ENCODE measurements at regions not wholly inside any gene's neighbourhood (a gene's known extent, or its start where the extent isn't known, plus 50 kb on each side); places are given as distances from the start of the nearest gene placed in this dataset.

DNA sequence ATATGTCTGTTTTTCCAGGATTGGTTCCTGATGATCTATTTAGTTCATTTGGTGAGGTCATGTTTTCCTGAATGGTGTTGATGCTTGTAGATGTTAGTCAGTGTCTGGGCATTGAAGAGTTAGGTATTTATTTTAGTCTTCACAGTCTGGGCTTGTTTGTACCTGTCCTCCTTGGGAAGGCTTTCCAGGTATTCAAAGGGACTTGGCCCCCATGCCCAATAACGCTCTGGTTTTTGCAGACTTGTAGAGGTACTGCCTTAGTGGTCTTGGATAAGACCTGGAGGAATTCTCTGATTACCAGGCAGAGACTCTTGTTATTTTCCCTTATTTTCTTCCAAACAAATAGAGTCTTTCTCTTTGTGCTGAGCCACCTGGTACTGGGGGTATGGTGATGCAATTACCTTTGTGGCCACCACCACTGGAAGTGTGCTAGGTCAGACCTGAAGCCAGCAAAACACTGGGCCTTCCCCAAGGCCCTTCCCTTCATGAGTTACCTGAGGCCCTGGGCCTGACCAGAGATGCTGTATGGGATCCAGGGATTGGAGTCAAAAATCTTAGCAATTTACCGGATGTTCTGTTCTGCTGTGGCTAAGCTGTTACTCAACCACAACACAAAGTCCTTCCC, 63.3 kb upstream of the RXFP1 start:
- no peak for DNase-seq (ENCODE audit: low read depth)
- H3K4me3 ChIP-seq (ENCODE audit: low read depth, low read length), result no peak overlapping the region
- TF ChIP-seq, protein P1, sequence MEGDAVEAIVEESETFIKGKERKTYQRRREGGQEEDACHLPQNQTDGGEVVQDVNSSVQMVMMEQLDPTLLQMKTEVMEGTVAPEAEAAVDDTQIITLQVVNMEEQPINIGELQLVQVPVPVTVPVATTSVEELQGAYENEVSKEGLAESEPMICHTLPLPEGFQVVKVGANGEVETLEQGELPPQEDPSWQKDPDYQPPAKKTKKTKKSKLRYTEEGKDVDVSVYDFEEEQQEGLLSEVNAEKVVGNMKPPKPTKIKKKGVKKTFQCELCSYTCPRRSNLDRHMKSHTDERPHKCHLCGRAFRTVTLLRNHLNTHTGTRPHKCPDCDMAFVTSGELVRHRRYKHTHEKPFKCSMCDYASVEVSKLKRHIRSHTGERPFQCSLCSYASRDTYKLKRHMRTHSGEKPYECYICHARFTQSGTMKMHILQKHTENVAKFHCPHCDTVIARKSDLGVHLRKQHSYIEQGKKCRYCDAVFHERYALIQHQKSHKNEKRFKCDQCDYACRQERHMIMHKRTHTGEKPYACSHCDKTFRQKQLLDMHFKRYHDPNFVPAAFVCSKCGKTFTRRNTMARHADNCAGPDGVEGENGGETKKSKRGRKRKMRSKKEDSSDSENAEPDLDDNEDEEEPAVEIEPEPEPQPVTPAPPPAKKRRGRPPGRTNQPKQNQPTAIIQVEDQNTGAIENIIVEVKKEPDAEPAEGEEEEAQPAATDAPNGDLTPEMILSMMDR (IDR thresholded peaks at IDR 0.05; ENCODE audit: insufficient read depth, low read depth, low read length, missing control alignments), result no peak

DNA sequence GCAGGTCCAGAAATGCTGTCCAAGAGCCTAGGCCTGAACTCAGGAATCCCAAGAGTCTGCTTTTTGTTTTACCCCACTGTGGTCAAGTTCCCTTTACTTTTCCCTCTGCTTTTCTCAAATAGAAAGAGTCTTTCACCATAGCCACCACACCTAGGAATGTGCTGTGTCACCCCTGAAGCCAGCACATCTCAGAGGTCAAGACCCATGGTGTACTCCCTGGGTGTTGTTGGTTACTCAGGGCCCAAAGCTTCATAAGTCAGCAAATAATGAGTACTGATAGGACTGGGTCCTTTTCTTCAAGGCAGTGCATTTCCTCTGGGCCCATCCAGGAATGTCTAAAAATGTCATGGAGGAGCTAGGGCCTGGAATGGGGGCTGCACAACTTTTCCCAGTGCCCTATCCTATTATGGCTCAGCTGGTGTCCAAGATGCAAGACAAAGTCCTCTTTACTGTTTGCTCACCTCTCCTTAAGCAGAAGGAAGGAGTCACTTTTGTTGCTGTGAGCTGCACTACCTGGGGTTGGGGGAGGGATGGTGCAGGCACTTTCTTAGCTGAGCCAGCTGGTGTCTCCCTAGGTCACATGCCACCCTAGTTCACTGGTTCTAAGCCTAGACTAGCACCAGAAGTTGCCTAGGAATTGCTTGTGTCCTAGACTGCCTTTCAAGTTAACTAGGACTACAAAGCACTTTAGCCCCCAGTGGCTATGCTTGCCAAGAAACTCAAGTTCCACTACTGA, 62.4 kb upstream of the RXFP1 start:
- no peak for DNase-seq (ENCODE audit: low read depth)
- no peak overlapping the region for H3K4me3 ChIP-seq (ENCODE audit: low read depth, low read length)
- TF ChIP-seq, protein P1 (IDR thresholded peaks at IDR 0.05; ENCODE audit: insufficient read depth, low read depth, low read length, missing control alignments), result no peak

DNA sequence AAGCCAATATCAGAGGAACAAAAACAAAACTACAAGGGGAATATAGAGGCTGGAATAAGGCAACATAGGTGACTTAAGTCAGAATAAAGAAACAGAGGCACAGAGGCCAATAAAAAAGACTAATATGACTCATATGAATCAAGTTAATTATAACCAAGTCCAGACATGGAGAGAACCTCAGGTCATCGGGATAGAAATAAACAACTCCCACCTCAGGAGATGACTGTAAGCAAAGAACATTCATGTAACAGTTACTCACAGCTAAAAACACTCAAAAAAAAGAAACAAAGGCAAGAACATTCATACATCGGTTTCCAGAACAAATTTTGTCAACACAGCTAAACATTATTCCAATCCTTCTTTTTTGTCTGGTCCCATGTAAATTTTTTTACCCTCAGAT, 60.3 kb upstream of the RXFP1 start:
- H3K4me3 ChIP-seq (ENCODE audit: low read depth, low read length), result no peak overlapping the region
- DNase-seq (ENCODE audit: low read depth), result no peak
- TF ChIP-seq, protein P1 (IDR thresholded peaks at IDR 0.05; ENCODE audit: insufficient read depth, low read depth, low read length, missing control alignments), result no peak

DNA sequence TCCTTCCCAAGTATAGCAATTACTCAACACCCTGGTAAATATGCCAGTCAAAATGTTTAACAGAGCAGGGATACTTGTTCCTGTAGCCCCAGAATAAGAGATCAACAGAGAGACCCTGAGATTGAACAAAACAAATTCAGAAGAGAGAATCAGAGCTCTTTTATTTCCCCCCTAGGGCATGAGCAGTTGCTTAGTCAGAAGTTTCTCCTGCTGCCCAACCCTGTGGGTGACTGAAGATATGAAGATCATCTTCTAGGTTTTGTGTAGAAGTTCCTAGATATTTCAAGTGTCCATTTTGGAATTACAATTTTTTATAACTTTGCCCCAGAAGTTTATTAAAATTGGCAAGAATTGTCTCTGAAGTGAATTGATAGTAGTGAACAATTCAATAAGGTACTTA, 59.1 kb upstream of the RXFP1 start:
- H3K4me3 ChIP-seq (ENCODE audit: low read depth, low read length), result no peak overlapping the region
- TF ChIP-seq, protein P1 (IDR thresholded peaks at IDR 0.05; ENCODE audit: insufficient read depth, low read depth, low read length, missing control alignments), result no peak
- no peak for DNase-seq (ENCODE audit: low read depth)

Data from GM12865 (cell line).